ENCODE measurements at regions not wholly inside any gene's neighbourhood (a gene's known extent, or its start where the extent isn't known, plus 50 kb on each side); places are given as distances from the start of the nearest gene placed in this dataset.

DNA sequence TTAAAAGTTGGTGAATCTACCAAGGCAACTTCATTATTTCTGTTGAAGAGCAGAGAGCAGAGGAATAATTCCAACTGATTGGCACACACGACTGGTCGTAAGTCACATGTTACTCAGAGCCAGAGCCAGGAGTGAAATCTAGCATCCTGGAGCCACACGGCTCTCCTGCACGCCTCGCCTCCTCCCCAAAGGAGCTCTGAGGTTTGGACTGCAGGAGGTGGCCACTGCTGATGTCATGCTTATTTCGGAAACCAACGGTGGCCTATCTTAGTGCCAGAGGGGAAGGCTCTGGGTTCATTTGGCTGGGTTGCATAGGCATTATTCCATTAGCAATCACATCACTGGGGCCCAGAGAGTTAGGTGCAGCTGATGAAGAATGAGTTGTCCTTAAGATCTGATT is 123.5 kb upstream of the RALGAPA2 start:
- no peak overlapping the region for H3K23ac ChIP-seq (ENCODE audit: low read depth, low read length, poor library complexity)
- no peak overlapping the region for H4K91ac ChIP-seq (ENCODE audit: low read depth, low read length, poor library complexity)
- no peak overlapping the region for H3K14ac ChIP-seq (ENCODE audit: low read length)
- H2AFZ ChIP-seq (ENCODE audit: low read length), result no peak overlapping the region
- H2BK15ac ChIP-seq (ENCODE audit: low read length), result no peak overlapping the region
- DNase-seq (ENCODE audit: low spot score), result no peak
- H3K4me3 ChIP-seq (ENCODE audit: low read length in 2 of 2), result no peak overlapping the region
- no peak overlapping the region for H3K4me2 ChIP-seq (ENCODE audit: insufficient read depth, low read length, poor library complexity, severe bottlenecking)
- no peaks in the 10 kb centered on the region for H3K36me3 ChIP-seq (replicated peaks in 1 of 2; ENCODE audit: control insufficient read depth in 2 of 2, insufficient read depth in 2 of 2, low read length in 2 of 2)
- H2BK5ac ChIP-seq (ENCODE audit: low read length), result no peak overlapping the region
- H4K8ac ChIP-seq (ENCODE audit: low read depth, low read length), result no peak overlapping the region
- no peak overlapping the region for H2BK12ac ChIP-seq (ENCODE audit: low read length)
- H3K18ac ChIP-seq (ENCODE audit: low read length), result no peak overlapping the region
- H2BK120ac ChIP-seq (ENCODE audit: low read depth, low read length), result no peak overlapping the region
- no CpG with 5 or more reads among the region's 7 CpGs for WGBS, 2 donors (ENCODE audit: extremely low coverage in 2 of 2, insufficient read length in 2 of 2, insufficient replicate concordance in 1 of 2)
- no peak overlapping the region for H2AK5ac ChIP-seq (ENCODE audit: low read depth, low read length)
- H3K9ac ChIP-seq (ENCODE audit: low read depth, low read length, poor library complexity), result no peak overlapping the region
- H3K27ac ChIP-seq (replicated peaks; ENCODE audit: low read length), result no peak overlapping the region
- peaks cover 0 to 28% (median 6%) of the 10 kb centered on the region in 3 experiments for H3K27me3 ChIP-seq (ENCODE audit: control insufficient read depth in 3 of 3, insufficient read depth in 3 of 3, low read depth in 1 of 3, low read length in 3 of 3)
- H3K4ac ChIP-seq (ENCODE audit: low read length), result no peak overlapping the region
- H3K79me1 ChIP-seq (ENCODE audit: low read depth, low read length), result peaks cover 3% of the 10 kb centered on the region
- H3K4me1 ChIP-seq (ENCODE audit: control insufficient read depth in 2 of 2, insufficient read depth in 1 of 2, low read depth in 1 of 2, low read length in 2 of 2), result no peaks in the 10 kb centered on the region
- H3K9me3 ChIP-seq (replicated peaks in 1 of 2; ENCODE audit: control insufficient read depth in 2 of 2, insufficient read depth in 1 of 2, low read depth in 1 of 2, low read length in 2 of 2), result no peaks in the 10 kb centered on the region

DNA sequence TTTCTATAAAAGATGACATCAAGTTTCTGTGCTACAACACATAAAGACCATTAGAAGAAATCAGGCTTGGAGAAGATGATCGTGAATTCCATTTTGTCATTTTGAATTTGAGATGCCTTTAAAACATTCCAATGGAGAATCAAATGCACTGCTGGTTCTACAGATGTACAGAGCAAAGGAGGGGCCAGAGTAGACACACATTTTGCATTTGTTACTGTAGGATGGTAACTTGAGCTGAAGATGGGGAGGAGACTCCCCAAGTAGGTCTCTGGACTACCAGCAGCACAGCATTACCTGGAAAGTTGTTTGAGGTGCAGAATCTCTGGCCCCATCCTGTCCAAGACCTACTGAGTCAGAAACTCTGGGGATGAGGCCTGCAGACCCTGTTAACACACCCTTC is 121.6 kb upstream of the RALGAPA2 start:
- H4K8ac ChIP-seq (ENCODE audit: low read depth, low read length), result no peak overlapping the region
- H4K91ac ChIP-seq (ENCODE audit: low read depth, low read length, poor library complexity), result no peak overlapping the region
- H3K4me3 ChIP-seq (ENCODE audit: low read length in 2 of 2), result no peak overlapping the region
- no peak overlapping the region for H3K9ac ChIP-seq (ENCODE audit: low read depth, low read length, poor library complexity)
- H3K18ac ChIP-seq (ENCODE audit: low read length), result no peak overlapping the region
- no peak overlapping the region for H3K4me2 ChIP-seq (ENCODE audit: insufficient read depth, low read length, poor library complexity, severe bottlenecking)
- no peak for DNase-seq (ENCODE audit: low spot score)
- no CpG with 5 or more reads among the region's 1 CpG for WGBS, 2 donors (ENCODE audit: extremely low coverage in 2 of 2, insufficient read length in 2 of 2, insufficient replicate concordance in 1 of 2)
- H3K27me3 ChIP-seq (ENCODE audit: control insufficient read depth in 3 of 3, insufficient read depth in 3 of 3, low read depth in 1 of 3, low read length in 3 of 3), result peaks cover 0 to 28% (median 6%) of the 10 kb centered on the region in 3 experiments
- H3K36me3 ChIP-seq (replicated peaks in 1 of 2; ENCODE audit: control insufficient read depth in 2 of 2, insufficient read depth in 2 of 2, low read length in 2 of 2), result no peaks in the 10 kb centered on the region
- H3K9me3 ChIP-seq (replicated peaks in 1 of 2; ENCODE audit: control insufficient read depth in 2 of 2, insufficient read depth in 1 of 2, low read depth in 1 of 2, low read length in 2 of 2), result no peaks in the 10 kb centered on the region
- H3K14ac ChIP-seq (ENCODE audit: low read length), result no peak overlapping the region
- H3K4ac ChIP-seq (ENCODE audit: low read length), result no peak overlapping the region
- no peak overlapping the region for H2AK5ac ChIP-seq (ENCODE audit: low read depth, low read length)
- no peak overlapping the region for H3K27ac ChIP-seq (replicated peaks; ENCODE audit: low read length)
- no peak overlapping the region for H2BK15ac ChIP-seq (ENCODE audit: low read length)
- no peak overlapping the region for H2AFZ ChIP-seq (ENCODE audit: low read length)
- no peak overlapping the region for H2BK120ac ChIP-seq (ENCODE audit: low read depth, low read length)
- H2BK12ac ChIP-seq (ENCODE audit: low read length), result no peak overlapping the region
- no peak overlapping the region for H3K23ac ChIP-seq (ENCODE audit: low read depth, low read length, poor library complexity)
- H3K4me1 ChIP-seq (ENCODE audit: control insufficient read depth in 2 of 2, insufficient read depth in 1 of 2, low read depth in 1 of 2, low read length in 2 of 2), result no peaks in the 10 kb centered on the region
- peaks cover 3% of the 10 kb centered on the region for H3K79me1 ChIP-seq (ENCODE audit: low read depth, low read length)
- no peak overlapping the region for H2BK5ac ChIP-seq (ENCODE audit: low read length)

- Histone ChIP-seq H3K9me3 (replicated peaks in 1 of 2; ENCODE audit: control insufficient read depth in 2 of 2, insufficient read depth in 1 of 2, low read depth in 1 of 2, low read length in 2 of 2) (no peaks in the 10 kb centered on the region), H3K27me3 (ENCODE audit: control insufficient read depth in 3 of 3, insufficient read depth in 3 of 3, low read depth in 1 of 3, low read length in 3 of 3) (peaks cover 0 to 23% (median 5%) of the 10 kb centered on the region in 3 experiments), H2AK5ac (ENCODE audit: low read depth, low read length) (no peak overlapping the region), H2AFZ (ENCODE audit: low read length) (no peak overlapping the region), H3K36me3 (replicated peaks in 1 of 2; ENCODE audit: control insufficient read depth in 2 of 2, insufficient read depth in 2 of 2, low read length in 2 of 2) (no peaks in the 10 kb centered on the region), H4K8ac (ENCODE audit: low read depth, low read length) (no peak overlapping the region), H3K18ac (ENCODE audit: low read length) (no peak overlapping the region), H2BK12ac (ENCODE audit: low read length) (no peak overlapping the region), H3K4ac (ENCODE audit: low read length) (no peak overlapping the region), H3K4me3 (ENCODE audit: low read length in 2 of 2) (no peak overlapping the region), H3K27ac (replicated peaks; ENCODE audit: low read length) (no peak overlapping the region), H3K4me1 (ENCODE audit: control insufficient read depth in 2 of 2, insufficient read depth in 1 of 2, low read depth in 1 of 2, low read length in 2 of 2) (no peaks in the 10 kb centered on the region), H2BK5ac (ENCODE audit: low read length) (no peak overlapping the region), H2BK15ac (ENCODE audit: low read length) (no peak overlapping the region), H3K9ac (ENCODE audit: low read depth, low read length, poor library complexity) (no peak overlapping the region), H3K4me2 (ENCODE audit: insufficient read depth, low read length, poor library complexity, severe bottlenecking) (no peak overlapping the region), H2BK120ac (ENCODE audit: low read depth, low read length) (no peak overlapping the region), H3K23ac (ENCODE audit: low read depth, low read length, poor library complexity) (no peak overlapping the region), H4K91ac (ENCODE audit: low read depth, low read length, poor library complexity) (no peak overlapping the region), H3K79me1 (ENCODE audit: low read depth, low read length) (peaks cover 3% of the 10 kb centered on the region), H3K14ac (ENCODE audit: low read length) (no peak overlapping the region)
- DNase-seq (ENCODE audit: low spot score), result no peak
- WGBS, 2 donors (ENCODE audit: extremely low coverage in 2 of 2, insufficient read length in 2 of 2, insufficient replicate concordance in 1 of 2), result no CpG with 5 or more reads among the region's 1 CpG
These were observed 120.3 kb upstream of the RALGAPA2 start for GRCh38 chr20:20832715-20833114.

GRCh38 chr20:20831794-20832193 is 119.3 kb upstream of the RALGAPA2 start:
- H3K18ac ChIP-seq (ENCODE audit: low read length), result no peak overlapping the region
- H3K14ac ChIP-seq (ENCODE audit: low read length), result no peak overlapping the region
- no peak overlapping the region for H3K23ac ChIP-seq (ENCODE audit: low read depth, low read length, poor library complexity)
- no peak for DNase-seq (ENCODE audit: low spot score)
- no peak overlapping the region for H3K4ac ChIP-seq (ENCODE audit: low read length)
- no peak overlapping the region for H3K9ac ChIP-seq (ENCODE audit: low read depth, low read length, poor library complexity)
- no peak overlapping the region for H3K4me2 ChIP-seq (ENCODE audit: insufficient read depth, low read length, poor library complexity, severe bottlenecking)
- H2AK5ac ChIP-seq (ENCODE audit: low read depth, low read length), result no peak overlapping the region
- no peak overlapping the region for H4K8ac ChIP-seq (ENCODE audit: low read depth, low read length)
- H2BK120ac ChIP-seq (ENCODE audit: low read depth, low read length), result no peak overlapping the region
- peak overlapping the region in 1 of 2 donors; percentile 13 for H3K4me3 ChIP-seq (ENCODE audit: low read length in 2 of 2)
- no peak overlapping the region for H2BK5ac ChIP-seq (ENCODE audit: low read length)
- H2BK12ac ChIP-seq (ENCODE audit: low read length), result no peak overlapping the region
- no peaks in the 10 kb centered on the region for H3K4me1 ChIP-seq (ENCODE audit: control insufficient read depth in 2 of 2, insufficient read depth in 1 of 2, low read depth in 1 of 2, low read length in 2 of 2)
- H3K27ac ChIP-seq (replicated peaks; ENCODE audit: low read length), result no peak overlapping the region
- H3K36me3 ChIP-seq (replicated peaks in 1 of 2; ENCODE audit: control insufficient read depth in 2 of 2, insufficient read depth in 2 of 2, low read length in 2 of 2), result no peaks in the 10 kb centered on the region
- H3K9me3 ChIP-seq (replicated peaks in 1 of 2; ENCODE audit: control insufficient read depth in 2 of 2, insufficient read depth in 1 of 2, low read depth in 1 of 2, low read length in 2 of 2), result no peaks in the 10 kb centered on the region
- no CpG with 5 or more reads among the region's 6 CpGs for WGBS, 2 donors (ENCODE audit: extremely low coverage in 2 of 2, insufficient read length in 2 of 2, insufficient replicate concordance in 1 of 2)
- H2AFZ ChIP-seq (ENCODE audit: low read length), result no peak overlapping the region
- peaks cover 3% of the 10 kb centered on the region for H3K79me1 ChIP-seq (ENCODE audit: low read depth, low read length)
- no peak overlapping the region for H4K91ac ChIP-seq (ENCODE audit: low read depth, low read length, poor library complexity)
- H2BK15ac ChIP-seq (ENCODE audit: low read length), result no peak overlapping the region
- H3K27me3 ChIP-seq (ENCODE audit: control insufficient read depth in 3 of 3, insufficient read depth in 3 of 3, low read depth in 1 of 3, low read length in 3 of 3), result peaks cover 0 to 22% (median 3%) of the 10 kb centered on the region in 3 experiments
